HCT116 (cell line): ENCODE measurements at regions not wholly inside any gene's neighbourhood (a gene's known extent, or its start where the extent isn't known, plus 50 kb on each side); places are given as distances from the start of the nearest gene placed in this dataset.

Source experiments
- ATAC-seq: fragments of 200-7000 bp; cut with Tn5 transposase; 2 replicates; pipeline ENCODE4 v1.9.1; 2020; ENCODE audit warnings: mild to moderate bottlenecking, moderate library complexity
- BruUV-seq: library from RNA; stranded (reverse); fragments of 400-500 nt; replicated peaks from 2 replicates; lab custom pipeline; 2021; lab: Mats Ljungman, UMichigan
- CTCF ChIA-PET: fragments of 300-600 bp; sonication (Branson Sonifier 250); formaldehyde crosslinking; loops from one replicate; lab custom pipeline; 2021; ENCODE audit warnings: antibody characterized with exemption; lab: Charles Lee
- POLR2A ChIA-PET: fragments of 300-600, 350-600 bp; sonication (Branson Sonifier 250); formaldehyde crosslinking; loops from one replicate; lab custom pipeline; 2021; ENCODE audit warnings: antibody characterized with exemption; lab: Charles Lee
- RAD21 ChIA-PET, 2 experiments: fragments of 300-600 bp; sonication (Branson Sonifier 250); formaldehyde crosslinking; loops; one replicate each; lab custom pipeline; 2023; ENCODE audit warnings: low total read pairs in 2 of 2; ENCODE audit not compliant: uncharacterized antibody in 2 of 2, unreplicated experiment in 2 of 2, low non-redundant PET in 1 of 2; lab: Charles Lee
- DNase-seq: peaks from one replicate; pipeline ENCODE4 v3.0.0-alpha.2; 2010; ENCODE audit warnings: low read depth, low spot score
- H2AFZ ChIP-seq: fragments of 200-600 bp; shearing (Covaris generic), sonication (generic); 2 replicates; pipeline ENCODE4 v1.6.1; 2017; ENCODE audit warnings: low read depth, mixed run types, mixed read lengths, antibody characterized with exemption, low read length; ENCODE audit not compliant: poor library complexity, severe bottlenecking
- H3K27ac ChIP-seq: 2 replicates; pipeline ENCODE4 v1.5.1; 2012; ENCODE audit warnings: low read depth, low read length
- H3K27me3 ChIP-seq: fragments of 200-600 bp; sonication (generic); 2 replicates; pipeline ENCODE4 v1.6.1; 2016; ENCODE audit warnings: mixed run types, low read length, mixed read lengths; ENCODE audit not compliant: insufficient read depth
- H3K36me3 ChIP-seq, 2 experiments: fragments of 200-500 bp in 1 of 2; fragments of 200-600 bp in 1 of 2; sonication (Bioruptor generic) in 1 of 2; sonication (generic) in 1 of 2; 2 replicates each; pipeline versions ENCODE4 v1.5.1 to v1.6.1; 2014 to 2016; ENCODE audit warnings: low read length in 2 of 2, inconsistent platforms in 1 of 2, mixed read lengths in 1 of 2, mixed run types in 1 of 2; ENCODE audit not compliant: insufficient read depth in 2 of 2, control insufficient read depth in 1 of 2
- H3K4me1 ChIP-seq, 2 experiments: fragments of 200-600 bp in 1 of 2; sonication (generic) in 1 of 2; 2 replicates each; pipeline versions ENCODE4 v1.5.1 to v1.6.1; 2012 to 2017; ENCODE audit warnings: low read length in 2 of 2, inconsistent platforms in 1 of 2, mild to moderate bottlenecking in 1 of 2, mixed read lengths in 1 of 2, mixed run types in 1 of 2, moderate library complexity in 1 of 2; ENCODE audit not compliant: insufficient read depth in 2 of 2, control insufficient read depth in 1 of 2
- H3K4me2 ChIP-seq: fragments of 200-600 bp; sonication (generic); 2 replicates; pipeline ENCODE4 v1.6.1; 2017; ENCODE audit warnings: mixed run types, low read length, mixed read lengths
- H3K4me3 ChIP-seq, 2 experiments: fragments of 200-600 bp in 1 of 2; sonication (generic) in 1 of 2; replicated peaks in 1 of 2; 2 replicates each; pipeline ENCODE4 v1.5.1; 2011 to 2016; ENCODE audit warnings: low read length in 2 of 2, control low read depth in 1 of 2, low read depth in 1 of 2, mild to moderate bottlenecking in 1 of 2, mixed read lengths in 1 of 2, mixed run types in 1 of 2
- H3K79me2 ChIP-seq: fragments of 200-600 bp; sonication (generic); 2 replicates; pipeline ENCODE4 v1.6.1; 2017; ENCODE audit warnings: mild to moderate bottlenecking, mixed run types, low read length, moderate library complexity, mixed read lengths; ENCODE audit not compliant: insufficient read depth
- H3K9ac ChIP-seq: fragments of 200-600 bp; sonication (generic); 2 replicates; pipeline ENCODE4 v1.6.1; 2016; ENCODE audit warnings: low read length, mixed read lengths
- H3K9me2 ChIP-seq: fragments of 200-600 bp; sonication (generic), shearing (Covaris generic); 2 replicates; pipeline ENCODE4 v1.6.1; 2017; ENCODE audit warnings: mixed run types, mild to moderate bottlenecking, moderate library complexity; ENCODE audit not compliant: insufficient read depth
- H3K9me3 ChIP-seq, 2 experiments: fragments of 200-500 bp in 1 of 2; fragments of 200-600 bp in 1 of 2; sonication (Bioruptor generic) in 1 of 2; sonication (generic) in 1 of 2; 2 replicates each; pipeline ENCODE4 v1.6.1; 2014 to 2017; ENCODE audit warnings: low read length in 2 of 2, mixed read lengths in 2 of 2, inconsistent platforms in 1 of 2, low read depth in 1 of 2, mild to moderate bottlenecking in 1 of 2, mixed run types in 1 of 2, moderate library complexity in 1 of 2; ENCODE audit not compliant: control insufficient read depth in 1 of 2, insufficient read depth in 1 of 2
- H4K20me1 ChIP-seq: fragments of 200-600 bp; sonication (generic), shearing (Covaris generic); 2 replicates; pipeline ENCODE4 v1.6.1; 2017; ENCODE audit warnings: mixed run types, mild to moderate bottlenecking, moderate library complexity; ENCODE audit not compliant: insufficient read depth
- CBX3 ChIP-seq: IDR thresholded peaks from 2 replicates; pipeline ENCODE4 v1.6.1; 2012; ENCODE audit warnings: low read depth
- CEBPB ChIP-seq: IDR thresholded peaks from 2 replicates; pipeline ENCODE4 v1.6.1; 2012; ENCODE audit warnings: low read depth
- EGR1 ChIP-seq: IDR thresholded peaks from 2 replicates; pipeline ENCODE4 v1.6.1; 2012; ENCODE audit warnings: low read depth
- ELF1 ChIP-seq: IDR thresholded peaks from 2 replicates; pipeline ENCODE4 v1.6.1; 2012; ENCODE audit warnings: low read depth, borderline replicate concordance
- EZH2 ChIP-seq: fragments of 200-600 bp; sonication (generic); IDR thresholded peaks from 2 replicates; pipeline ENCODE4 v1.6.1; 2017; ENCODE audit warnings: antibody characterized with exemption, mixed run types
- EZH2phosphoT487 ChIP-seq: fragments of 200-600 bp; IDR thresholded peaks from 2 replicates; pipeline ENCODE4 v1.6.1; 2018; ENCODE audit warnings: antibody characterized with exemption, borderline replicate concordance
- FOSL1 ChIP-seq: IDR thresholded peaks from 2 replicates; pipeline ENCODE4 v1.6.1; 2012; ENCODE audit warnings: low read depth
- JUND ChIP-seq: IDR thresholded peaks from 2 replicates; pipeline ENCODE4 v1.6.1; 2012
- MAX ChIP-seq: IDR thresholded peaks from 2 replicates; pipeline ENCODE4 v1.6.1; 2012
- POLR2AphosphoS5 ChIP-seq: IDR thresholded peaks from 2 replicates; pipeline ENCODE4 v1.6.1; 2011; ENCODE audit warnings: mild to moderate bottlenecking, low read depth, low read length, moderate library complexity
- SIN3A ChIP-seq: IDR thresholded peaks from 2 replicates; pipeline ENCODE4 v1.6.1; 2012; ENCODE audit warnings: low read depth
- SP1 ChIP-seq: IDR thresholded peaks from 2 replicates; pipeline ENCODE4 v1.6.1; 2012; ENCODE audit warnings: low read depth
- TCF7L2 ChIP-seq: IDR thresholded peaks from 2 replicates; pipeline ENCODE4 v1.7.0; 2011; ENCODE audit warnings: borderline replicate concordance, inconsistent platforms; ENCODE audit not compliant: insufficient read depth, insufficient read length; ENCODE audit errors: extremely low read depth
- ZBTB33 ChIP-seq: IDR thresholded peaks from 2 replicates; pipeline ENCODE4 v1.6.1; 2011; ENCODE audit warnings: mild to moderate bottlenecking, low read length, moderate library complexity; ENCODE audit not compliant: insufficient replicate concordance; ENCODE audit errors: extremely low read depth
- ZFX ChIP-seq: fragments of 450-650 bp; IDR thresholded peaks from 2 replicates; pipeline ENCODE4 v1.6.1; 2017
- ZNF274 ChIP-seq: fragments of 200-500 bp; sonication (Bioruptor generic); IDR thresholded peaks from 2 replicates; pipeline ENCODE4 v1.6.1; 2014; ENCODE audit warnings: mild to moderate bottlenecking, low read depth, low read length, inconsistent platforms
- intact Hi-C: fragments of 100-400 bp; cut with micrococcal nuclease; formaldehyde crosslinking; loops from 2 replicates; pipeline ENCODE4 v1.10.0; 2022

GRCh38 chr9:135302329-135303279, 177.0 kb upstream of the PPP1R26 start:
- POLR2A ChIA-PET, result no interaction called here
- H3K27ac ChIP-seq, result no peak overlapping the region
- no peak for ATAC-seq
- no peak overlapping the region for H3K4me2 ChIP-seq
- peaks cover 49% of the 10 kb centered on the region for H3K27me3 ChIP-seq
- intact Hi-C loops, result no loop called here
- H4K20me1 ChIP-seq, result no peaks in the 10 kb centered on the region
- no peak for TF ChIP-seq TCF7L2
- no peak for TF ChIP-seq JUND
- TF ChIP-seq CEBPB, result no peak
- TF ChIP-seq ZFX, result no peak
- TF ChIP-seq SP1, result no peak
- no peak for TF ChIP-seq EZH2
- TF ChIP-seq ZBTB33, result no peak
- TF ChIP-seq EZH2phosphoT487, result no peak
- no peak for TF ChIP-seq CBX3
- TF ChIP-seq MAX, result no peak
- no peak for TF ChIP-seq SIN3A
- no peak for TF ChIP-seq EGR1
- TF ChIP-seq POLR2AphosphoS5, result no peak
- no peak for TF ChIP-seq FOSL1
- TF ChIP-seq ELF1, result no peak
- TF ChIP-seq ZNF274, result no peak
- no peak overlapping the region for H2AFZ ChIP-seq
- H3K4me3 ChIP-seq, result no peak overlapping the region
- no peaks in the 10 kb centered on the region for H3K9me2 ChIP-seq
- H3K9ac ChIP-seq, result no peak overlapping the region
- BruUV-seq, result no TSS peak
- no peaks in the 10 kb centered on the region for H3K79me2 ChIP-seq
- no peak for DNase-seq
- RAD21 ChIA-PET, result no interaction called here
- CTCF ChIA-PET, result no interaction called here
- H3K4me1 ChIP-seq, result no peaks in the 10 kb centered on the region; a peak in 2 of 4 replicates
- no peaks in the 10 kb centered on the region for H3K36me3 ChIP-seq
- no peaks in the 10 kb centered on the region for H3K9me3 ChIP-seq
